22Rv1 (cell line): ENCODE measurements at regions not wholly inside any gene's neighbourhood (a gene's known extent, or its start where the extent isn't known, plus 50 kb on each side); places are given as distances from the start of the nearest gene placed in this dataset.

Experiments used
- H3K27ac ChIP-seq: fragments of 450-650 bp; 2 replicates; pipeline ENCODE4 v1.5.1; 2017
- ZFX ChIP-seq: fragments of 450-650 bp; IDR thresholded peaks from 2 replicates; pipeline ENCODE4 v1.6.1; 2017; ENCODE audit warnings: antibody characterized with exemption, borderline replicate concordance
- TF ChIP-seq, protein P1 (sequence below): fragments of 450-650 bp; IDR thresholded peaks from 2 replicates; pipeline ENCODE4 v1.5.1; 2017; ENCODE audit warnings: mild to moderate bottlenecking

DNA sequence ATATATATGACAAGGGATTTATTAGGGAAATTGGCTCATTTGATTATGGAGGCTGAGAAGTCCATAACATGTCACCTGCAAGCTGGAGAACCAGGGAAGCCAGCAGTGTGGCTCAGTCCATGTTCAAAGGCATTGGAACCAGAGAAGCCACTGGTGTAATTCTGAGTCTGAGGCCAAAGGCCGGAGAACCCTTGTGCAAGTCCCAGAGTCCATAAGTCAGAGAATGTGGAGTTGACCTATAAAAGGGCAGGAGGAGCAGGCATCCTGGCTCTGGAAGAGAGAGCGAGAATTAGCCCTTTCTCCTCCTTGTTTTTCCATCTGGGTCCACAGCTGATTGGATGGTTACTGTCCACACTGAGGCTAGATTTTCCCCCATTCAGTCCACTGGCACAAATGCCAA lies 319.8 kb downstream of the IGSF11 start:
- H3K27ac ChIP-seq, result no peak overlapping the region
- no peak for TF ChIP-seq ZFX
- TF ChIP-seq, protein P1, sequence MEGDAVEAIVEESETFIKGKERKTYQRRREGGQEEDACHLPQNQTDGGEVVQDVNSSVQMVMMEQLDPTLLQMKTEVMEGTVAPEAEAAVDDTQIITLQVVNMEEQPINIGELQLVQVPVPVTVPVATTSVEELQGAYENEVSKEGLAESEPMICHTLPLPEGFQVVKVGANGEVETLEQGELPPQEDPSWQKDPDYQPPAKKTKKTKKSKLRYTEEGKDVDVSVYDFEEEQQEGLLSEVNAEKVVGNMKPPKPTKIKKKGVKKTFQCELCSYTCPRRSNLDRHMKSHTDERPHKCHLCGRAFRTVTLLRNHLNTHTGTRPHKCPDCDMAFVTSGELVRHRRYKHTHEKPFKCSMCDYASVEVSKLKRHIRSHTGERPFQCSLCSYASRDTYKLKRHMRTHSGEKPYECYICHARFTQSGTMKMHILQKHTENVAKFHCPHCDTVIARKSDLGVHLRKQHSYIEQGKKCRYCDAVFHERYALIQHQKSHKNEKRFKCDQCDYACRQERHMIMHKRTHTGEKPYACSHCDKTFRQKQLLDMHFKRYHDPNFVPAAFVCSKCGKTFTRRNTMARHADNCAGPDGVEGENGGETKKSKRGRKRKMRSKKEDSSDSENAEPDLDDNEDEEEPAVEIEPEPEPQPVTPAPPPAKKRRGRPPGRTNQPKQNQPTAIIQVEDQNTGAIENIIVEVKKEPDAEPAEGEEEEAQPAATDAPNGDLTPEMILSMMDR, result no peak

DNA sequence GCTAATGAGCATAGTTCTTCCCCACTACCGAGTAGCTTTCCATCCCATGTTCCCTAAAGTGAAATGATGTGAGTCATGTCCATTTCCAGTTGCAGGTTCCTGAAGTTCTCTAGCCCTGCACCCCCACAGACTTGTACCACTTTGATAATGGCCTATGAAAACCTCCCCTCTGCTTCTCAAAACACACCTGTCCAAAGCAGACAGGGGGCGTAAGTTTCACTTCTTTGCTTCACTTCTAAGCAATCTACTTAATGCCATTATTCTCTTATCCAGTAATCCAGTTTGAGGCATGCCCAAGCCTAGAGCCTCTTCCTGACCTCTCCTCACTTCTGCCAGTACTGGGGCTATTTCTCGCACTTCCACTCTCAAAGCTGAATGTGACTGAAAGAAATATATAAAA lies 305.1 kb downstream of the IGSF11 start:
- no peak overlapping the region for H3K27ac ChIP-seq
- TF ChIP-seq, protein P1, result no peak
- TF ChIP-seq ZFX, result no peak

DNA sequence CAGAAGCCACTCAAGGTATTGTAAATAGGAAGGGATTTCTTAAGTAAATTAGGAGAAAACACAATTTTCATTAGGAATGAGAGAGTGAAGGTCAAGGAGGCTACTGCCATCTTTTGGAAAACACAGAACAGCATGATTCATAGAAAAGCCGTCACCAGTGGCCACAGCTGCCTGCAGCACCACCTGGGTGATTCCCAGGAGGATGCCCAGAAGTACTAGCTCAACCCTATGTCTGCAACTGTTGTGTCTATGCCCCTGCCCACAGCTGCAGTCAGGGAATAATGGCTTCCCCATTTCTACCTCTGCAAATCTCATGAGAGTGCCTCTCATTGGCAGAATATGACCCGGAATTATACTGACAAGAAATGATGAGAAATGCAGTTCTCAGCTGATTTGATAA lies 300.0 kb downstream of the IGSF11 start:
- TF ChIP-seq, protein P1, result no peak
- no peak for TF ChIP-seq ZFX
- H3K27ac ChIP-seq, result no peak overlapping the region

DNA sequence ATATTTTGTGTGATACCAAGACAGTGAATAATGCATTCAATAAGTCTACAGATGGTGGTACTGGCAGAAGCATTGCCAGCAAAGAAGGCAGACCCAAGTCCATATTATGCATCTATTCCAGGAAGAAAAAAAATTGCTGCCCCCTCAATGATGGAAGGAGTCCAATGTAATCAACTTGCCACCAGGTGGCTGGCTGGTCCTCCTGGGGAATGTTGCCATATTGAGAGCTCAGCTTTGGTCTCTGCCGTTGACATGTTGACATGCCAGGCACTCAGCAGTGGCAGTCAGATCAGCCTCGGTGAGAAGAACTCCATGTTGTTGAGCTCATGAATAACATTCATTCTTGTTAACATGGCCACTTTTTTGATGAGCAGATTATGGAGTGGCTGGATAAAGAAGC lies 298.5 kb downstream of the IGSF11 start:
- no peak overlapping the region for H3K27ac ChIP-seq
- TF ChIP-seq, protein P1, result no peak
- TF ChIP-seq ZFX, result no peak

DNA sequence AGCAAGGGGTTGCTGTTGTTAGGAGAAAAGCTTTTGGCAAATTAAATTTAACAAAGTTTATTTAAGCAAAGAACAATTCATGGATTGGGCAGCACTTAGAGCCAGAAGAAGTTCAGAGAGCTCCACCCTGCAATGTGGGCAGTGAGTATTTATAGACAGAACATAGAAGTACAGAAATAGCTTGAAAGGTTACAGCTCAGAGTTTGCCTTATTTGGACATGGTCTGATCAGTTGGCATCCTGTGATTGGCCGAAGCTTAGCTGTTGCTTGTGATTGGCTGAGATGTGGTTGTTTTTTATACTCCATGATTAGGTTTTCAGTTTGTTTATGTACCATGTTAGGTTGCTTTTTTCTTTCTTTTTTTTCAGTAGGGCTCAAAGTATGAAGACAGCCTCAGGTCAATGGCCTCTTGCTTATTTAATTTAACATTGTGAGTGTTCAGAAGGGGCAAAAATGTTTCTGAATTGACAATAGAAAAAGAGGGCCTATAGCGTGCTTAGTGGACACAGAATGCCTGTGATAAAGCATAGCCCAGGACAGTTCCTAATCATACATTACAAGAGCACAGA lies 293.8 kb downstream of the IGSF11 start:
- H3K27ac ChIP-seq, result no peak overlapping the region
- TF ChIP-seq ZFX, result no peak
- TF ChIP-seq, protein P1, result no peak

DNA sequence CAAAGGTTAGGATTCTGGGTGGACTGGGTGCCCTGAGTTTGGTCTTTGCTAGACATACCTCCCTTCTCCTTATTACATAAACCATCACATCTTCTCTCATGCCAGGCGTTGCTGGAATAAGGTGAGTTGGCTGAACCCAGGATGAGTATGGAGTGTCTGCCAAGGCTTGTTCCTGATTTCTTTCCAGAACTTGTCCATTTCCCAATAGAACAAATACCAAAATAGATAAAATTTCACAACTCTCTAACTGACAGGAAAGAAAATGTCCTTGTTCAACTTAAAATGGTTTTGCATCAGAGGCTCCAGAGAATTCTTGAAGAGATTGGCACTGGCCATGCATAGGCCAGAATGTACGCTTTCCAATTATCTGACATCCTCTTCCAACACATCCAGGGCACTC lies 291.9 kb downstream of the IGSF11 start:
- TF ChIP-seq, protein P1, result no peak
- TF ChIP-seq ZFX, result no peak
- H3K27ac ChIP-seq, result no peak overlapping the region

DNA sequence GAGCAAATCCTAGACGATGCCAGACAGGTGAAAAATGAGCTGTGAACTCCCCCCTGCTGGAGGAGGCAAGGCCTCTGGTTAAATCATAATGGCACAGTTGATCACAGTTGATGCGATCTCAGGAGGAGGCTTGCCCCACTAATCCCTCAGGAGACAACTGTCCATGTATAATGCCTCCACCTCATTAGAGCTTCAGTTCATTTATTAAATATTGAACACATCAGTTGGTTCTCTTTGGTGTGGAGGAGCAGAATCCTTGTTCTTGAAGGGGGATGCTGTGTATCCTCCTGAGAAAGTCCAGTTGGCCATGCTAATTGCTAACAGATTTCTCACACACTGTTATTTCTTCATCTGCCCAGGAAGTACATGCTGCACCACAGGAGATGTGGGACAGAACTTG lies 290.5 kb downstream of the IGSF11 start:
- TF ChIP-seq, protein P1, result no peak
- TF ChIP-seq ZFX, result no peak
- no peak overlapping the region for H3K27ac ChIP-seq
